GM06990 (cell line): ENCODE measurements at regions not wholly inside any gene's neighbourhood (a gene's known extent, or its start where the extent isn't known, plus 50 kb on each side); places are given as distances from the start of the nearest gene placed in this dataset.

Experiments
- DNase-seq: peaks from one replicate; pipeline ENCODE4 v3.0.0-alpha.2; 2011; ENCODE audit not compliant: insufficient read length; ENCODE audit errors: extremely low read depth
- H3K27me3 ChIP-seq: replicated peaks from 2 replicates; pipeline ENCODE4 v1.6.0; 2011; ENCODE audit warnings: low read length; ENCODE audit not compliant: control insufficient read depth, insufficient read depth
- H3K36me3 ChIP-seq: 2 replicates; pipeline ENCODE4 v1.5.1; 2011; ENCODE audit warnings: low read length; ENCODE audit not compliant: control insufficient read depth, insufficient read depth
- H3K4me3 ChIP-seq: replicated peaks from 2 replicates; pipeline ENCODE4 v1.5.1; 2011; ENCODE audit warnings: low read depth, mild to moderate bottlenecking, control low read depth, low read length
- CTCF ChIP-seq: IDR thresholded peaks from 2 replicates; pipeline ENCODE4 v1.5.1; 2011; ENCODE audit warnings: low read length, control low read depth, mild to moderate bottlenecking, inconsistent platforms; ENCODE audit not compliant: insufficient read depth, poor library complexity, severe bottlenecking

GRCh38 chr2:59074071-59074470 lies 832.9 kb upstream of the FANCL start:
- Histone ChIP-seq H3K36me3 (no peaks in the 10 kb centered on the region), H3K4me3 (no peak overlapping the region), H3K27me3 (no peaks in the 10 kb centered on the region)
- no peak for DNase-seq
- TF ChIP-seq CTCF: no peak

GRCh38 chr2:59073286-59073685 lies 832.2 kb upstream of the FANCL start:
- DNase-seq: no peak
- Histone ChIP-seq H3K4me3 (no peak overlapping the region), H3K27me3 (no peaks in the 10 kb centered on the region), H3K36me3 (no peaks in the 10 kb centered on the region)
- TF ChIP-seq CTCF: no peak

- no peaks in the 10 kb centered on the region for H3K27me3 ChIP-seq
- TF ChIP-seq CTCF: no peak
- no peaks in the 10 kb centered on the region for H3K36me3 ChIP-seq
- no peak overlapping the region for H3K4me3 ChIP-seq
- DNase-seq: no peak
Observed at GRCh38 chr2:59068255-59068654, 827.1 kb upstream of the FANCL start.

- no peak for TF ChIP-seq CTCF
- H3K4me3 ChIP-seq: no peak overlapping the region
- H3K27me3 ChIP-seq: no peaks in the 10 kb centered on the region
- no peak for DNase-seq
- no peaks in the 10 kb centered on the region for H3K36me3 ChIP-seq
Observed at GRCh38 chr2:59066787-59067399, 825.8 kb upstream of the FANCL start.

- Histone ChIP-seq H3K4me3 (no peak overlapping the region), H3K27me3 (no peaks in the 10 kb centered on the region; the same call in 1 of the 2 replicates), H3K36me3 (no peaks in the 10 kb centered on the region)
- DNase-seq: no peak
- TF ChIP-seq CTCF: no peak
Observed at GRCh38 chr2:59047373-59047995, 806.4 kb upstream of the FANCL start.
